ENCODE measurements at regions not wholly inside any gene's neighbourhood (a gene's known extent, or its start where the extent isn't known, plus 50 kb on each side); places are given as distances from the start of the nearest gene placed in this dataset.

DNA sequence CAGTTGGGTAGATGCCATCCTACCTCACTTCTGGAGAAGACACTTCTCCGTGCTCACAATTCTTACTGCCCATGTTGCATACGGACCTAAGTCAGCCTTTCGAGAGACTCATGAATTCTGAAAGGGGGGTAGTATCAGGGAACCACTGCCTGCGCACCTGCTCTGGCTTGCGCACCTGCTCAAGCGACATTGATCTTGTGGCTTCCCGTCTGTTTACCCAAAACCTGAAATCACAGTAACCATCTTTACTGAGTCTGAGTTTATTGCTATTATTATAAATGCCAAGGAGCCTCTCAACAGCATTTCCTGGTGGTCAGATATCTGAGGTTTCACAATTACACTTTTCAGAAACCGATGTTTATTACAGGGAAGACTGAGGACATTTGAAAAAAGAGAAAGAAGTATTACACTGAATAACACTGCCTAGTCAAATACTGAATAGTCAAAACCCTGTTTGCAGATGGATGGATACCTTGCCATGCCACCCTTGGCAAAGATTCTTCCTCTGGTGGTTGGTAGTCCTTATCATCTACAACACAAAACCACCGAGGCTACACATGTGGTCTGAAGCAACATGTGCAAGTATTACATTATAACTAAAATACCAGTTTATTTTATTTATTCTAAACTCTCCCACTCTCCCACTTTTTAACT lies 208.7 kb downstream of the SIPA1L2 start:
- no peak for TF ChIP-seq CTCF (conservative IDR thresholded peaks at IDR 0.05; ENCODE audit: low read depth, low read length)
- no peak for TF ChIP-seq EZH2 (IDR thresholded peaks at IDR 0.05; ENCODE audit: borderline replicate concordance, low read depth, low read length, poor library complexity, severe bottlenecking)
